HG02623 (cell line): ENCODE measurements at regions not wholly inside any gene's neighbourhood (a gene's known extent, or its start where the extent isn't known, plus 50 kb on each side); places are given as distances from the start of the nearest gene placed in this dataset.

Experiments used
- ATAC-seq: cut with Tn5 transposase; IDR thresholded peaks from one replicate; pipeline ENCODE4 v1.9.1; 2021; ENCODE audit warnings: moderate library complexity; ENCODE audit not compliant: unreplicated experiment

GRCh38 chr20:39810309-39810708 lies 848.2 kb downstream of the DHX35 start:
- no peak for ATAC-seq

GRCh38 chr20:39808613-39809012 lies 846.5 kb downstream of the DHX35 start:
- ATAC-seq, result no peak

GRCh38 chr20:39800548-39800947 lies 838.4 kb downstream of the DHX35 start:
- ATAC-seq, result peak; percentile 60

GRCh38 chr20:39800111-39800510 lies 838.0 kb downstream of the DHX35 start:
- peak; percentile 70 for ATAC-seq

GRCh38 chr20:39799366-39799965 lies 837.3 kb downstream of the DHX35 start:
- no peak for ATAC-seq

- ATAC-seq, result no peak
Measured at GRCh38 chr20:39795401-39796272, 833.5 kb downstream of the DHX35 start.

- ATAC-seq, result no peak
Measured at GRCh38 chr20:39792334-39792733, 830.2 kb downstream of the DHX35 start.

- ATAC-seq, result no peak
Measured at GRCh38 chr20:39789411-39789810, 827.3 kb downstream of the DHX35 start.

- ATAC-seq, result no peak
Measured at GRCh38 chr20:39785252-39785917, 823.2 kb downstream of the DHX35 start.

GRCh38 chr20:39784693-39785092 lies 822.5 kb downstream of the DHX35 start:
- ATAC-seq, result no peak

GRCh38 chr20:39778847-39779604 lies 816.9 kb downstream of the DHX35 start:
- no peak for ATAC-seq

- no peak for ATAC-seq
Measured at GRCh38 chr20:39778431-39778830, 816.3 kb downstream of the DHX35 start.

- ATAC-seq, result no peak
Measured at GRCh38 chr20:39777610-39778009, 815.5 kb downstream of the DHX35 start.

- no peak for ATAC-seq
Measured at GRCh38 chr20:39775110-39775509, 813.0 kb downstream of the DHX35 start.

- no peak for ATAC-seq
Measured at GRCh38 chr20:39773380-39774000, 811.3 kb downstream of the DHX35 start.

GRCh38 chr20:39767352-39767751 lies 805.2 kb downstream of the DHX35 start:
- no peak for ATAC-seq

- no peak for ATAC-seq
Measured at GRCh38 chr20:39766333-39766732, 804.2 kb downstream of the DHX35 start.

- no peak for ATAC-seq
Measured at GRCh38 chr20:39762716-39763115, 800.6 kb downstream of the DHX35 start.

- ATAC-seq, result no peak
Measured at GRCh38 chr20:39758876-39759275, 796.7 kb downstream of the DHX35 start.

- ATAC-seq, result no peak
Measured at GRCh38 chr20:39756828-39757227, 794.7 kb downstream of the DHX35 start.

- no peak for ATAC-seq
Measured at GRCh38 chr20:39756369-39756768, 794.2 kb downstream of the DHX35 start.
